GM18502 (cell line): ENCODE measurements at regions not wholly inside any gene's neighbourhood (a gene's known extent, or its start where the extent isn't known, plus 50 kb on each side); places are given as distances from the start of the nearest gene placed in this dataset.

Source experiments
- ATAC-seq: cut with Tn5 transposase; IDR thresholded peaks from one replicate; pipeline ENCODE4 v1.9.1; 2021; ENCODE audit warnings: mild to moderate bottlenecking; ENCODE audit not compliant: unreplicated experiment, poor library complexity

DNA sequence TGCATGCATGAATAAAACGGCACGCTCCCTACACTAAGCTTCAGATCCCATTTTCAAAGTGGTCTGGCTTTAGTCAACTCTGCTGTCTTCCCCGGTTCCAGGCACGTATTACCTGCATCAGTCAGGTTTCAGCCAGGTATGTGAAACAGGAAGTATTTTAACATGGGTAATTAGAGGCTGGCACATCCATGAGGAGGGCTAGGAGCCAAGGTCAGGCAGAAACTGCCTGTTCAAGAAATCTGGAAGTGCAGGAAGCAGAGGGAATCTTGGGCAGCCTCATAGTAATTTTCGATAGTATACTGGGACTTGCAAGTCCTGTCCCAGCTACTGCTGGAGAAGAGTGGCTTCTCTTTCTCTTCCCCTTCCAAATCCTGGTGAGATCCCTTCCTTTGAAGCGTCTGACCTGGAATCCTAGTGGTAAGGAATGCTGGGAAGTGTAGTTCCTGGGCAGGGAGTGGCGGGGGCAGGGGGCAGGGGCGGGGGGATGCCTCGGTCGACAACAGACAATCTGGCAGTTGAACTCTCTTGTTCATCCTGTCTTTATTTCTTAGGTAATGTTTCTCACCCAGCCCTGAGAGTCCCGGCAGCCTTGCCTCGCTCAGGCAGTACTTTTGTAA, 403.1 kb downstream of the TLE4 start:
- ATAC-seq: no peak

DNA sequence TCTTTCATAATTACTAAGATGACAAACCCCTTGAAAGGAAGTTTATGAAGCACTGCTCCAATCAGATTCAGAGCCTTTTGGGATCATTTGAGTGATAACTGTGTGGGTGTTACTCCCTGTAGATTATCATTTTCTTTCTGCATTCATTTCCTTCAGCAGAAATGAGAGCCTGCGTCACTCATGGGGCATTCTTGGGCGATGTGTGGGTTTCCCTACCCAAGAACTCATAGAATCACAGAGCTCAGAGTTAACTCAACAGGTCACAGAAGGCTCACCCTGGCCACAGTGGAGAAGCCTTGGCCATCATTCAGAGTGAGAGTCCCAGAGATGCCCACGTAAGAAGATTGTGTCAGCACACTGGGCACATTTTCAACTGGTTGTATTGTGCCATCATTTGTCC, 401.9 kb downstream of the TLE4 start:
- no peak for ATAC-seq

DNA sequence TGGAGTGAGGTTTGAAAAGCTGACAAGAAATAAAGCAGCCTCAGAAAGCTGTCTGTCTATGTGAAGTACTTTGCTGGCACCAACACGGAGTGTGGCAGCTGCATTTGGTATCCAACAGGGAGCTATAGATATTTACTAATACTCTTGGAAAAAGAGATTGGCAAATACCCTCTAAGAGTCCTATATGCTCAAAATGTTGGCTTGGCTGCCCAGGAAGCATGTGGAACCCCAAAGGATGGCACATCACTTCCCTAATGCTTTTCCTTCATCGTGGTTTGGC, 398.3 kb downstream of the TLE4 start:
- ATAC-seq: no peak

DNA sequence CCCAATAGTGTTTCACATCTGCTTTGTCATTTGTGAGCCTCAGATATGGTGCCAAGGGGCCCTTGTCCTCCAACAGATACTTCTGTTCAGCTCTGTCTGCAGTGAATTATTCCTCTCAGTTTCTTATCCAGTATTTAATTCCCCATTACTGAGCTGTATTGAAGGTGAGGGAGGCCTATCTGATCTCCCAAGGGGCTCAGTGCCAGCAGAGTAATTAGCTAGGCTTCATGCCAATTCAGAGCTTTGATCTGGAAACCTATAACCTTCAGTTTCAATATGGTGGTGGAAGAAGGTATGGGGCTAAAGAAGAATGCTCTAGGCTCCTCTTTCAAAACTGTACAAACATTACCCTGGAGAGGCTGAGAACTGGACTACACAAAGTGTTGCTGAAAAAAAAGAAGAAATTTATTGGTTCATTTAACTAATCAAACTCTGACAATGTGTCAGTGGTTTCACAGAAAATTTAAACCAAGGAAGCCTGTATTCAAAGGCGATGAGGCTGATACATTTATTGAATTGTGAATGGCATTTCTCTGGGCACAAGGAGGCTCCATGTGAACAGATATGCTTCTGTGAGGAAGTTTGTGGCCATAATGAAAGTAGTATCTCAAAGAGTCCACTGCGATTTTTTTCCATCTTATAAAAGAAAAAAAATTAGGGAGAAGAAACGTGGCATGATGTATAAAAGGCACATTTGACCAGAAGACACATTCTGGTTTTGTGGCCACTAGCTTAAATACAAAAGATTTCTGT, 397.8 kb downstream of the TLE4 start:
- ATAC-seq: no peak

DNA sequence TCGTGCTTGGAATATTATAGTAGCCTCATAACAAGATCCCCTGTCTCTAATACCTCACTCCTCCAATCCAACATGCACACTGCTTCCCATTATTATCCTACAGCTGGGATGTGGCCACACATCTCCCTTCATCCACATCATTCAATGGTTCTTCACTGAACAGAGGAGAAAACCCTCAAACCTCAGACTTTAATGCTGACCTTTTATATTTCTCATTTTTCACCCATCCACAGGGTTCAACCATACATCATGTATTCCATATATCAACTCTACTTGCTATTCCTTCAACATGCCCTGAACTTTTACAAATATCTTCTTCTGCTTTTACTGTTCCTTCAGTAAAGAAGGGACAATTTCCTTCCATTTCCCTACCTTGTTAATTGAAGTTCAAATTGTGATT, 396.8 kb downstream of the TLE4 start:
- no peak for ATAC-seq

DNA sequence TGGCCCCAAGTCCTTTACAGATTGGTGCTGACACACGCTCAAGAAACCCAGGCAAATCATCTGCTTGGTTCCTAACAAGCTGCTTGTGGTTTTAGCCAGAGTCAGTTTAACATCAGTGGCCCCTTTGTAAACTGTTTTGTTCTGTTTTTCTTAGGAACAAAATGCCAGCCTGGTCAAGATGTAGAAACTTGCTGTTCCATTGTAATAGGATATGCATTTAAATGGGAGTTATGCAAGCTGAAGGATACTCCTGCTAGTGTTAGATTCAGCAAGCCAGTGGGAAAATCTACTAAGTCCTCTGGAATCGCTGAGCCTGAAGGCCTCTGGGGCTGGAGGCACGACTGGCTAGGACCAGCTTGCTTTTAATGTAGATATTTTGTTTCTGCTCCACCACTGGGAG, 391.1 kb downstream of the TLE4 start:
- ATAC-seq: no peak

DNA sequence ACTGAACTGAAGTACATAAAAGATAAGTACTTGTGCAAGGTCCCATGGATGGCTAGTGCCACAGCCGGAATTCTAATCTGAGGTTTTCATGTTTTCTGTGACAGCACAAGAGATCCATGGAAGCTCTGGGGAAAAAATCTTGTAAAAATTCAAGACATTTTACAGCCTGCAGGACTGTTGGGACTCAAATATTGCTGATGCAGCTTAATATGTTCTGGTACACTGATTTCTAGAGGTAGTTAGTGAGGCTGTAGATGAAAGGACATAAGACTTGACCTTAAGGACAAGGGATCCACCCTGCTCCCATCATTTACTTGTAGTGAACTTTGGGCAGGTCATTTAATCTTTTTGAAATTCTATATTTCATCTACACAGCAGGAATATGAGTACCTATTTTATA, 390.4 kb downstream of the TLE4 start:
- ATAC-seq: no peak

DNA sequence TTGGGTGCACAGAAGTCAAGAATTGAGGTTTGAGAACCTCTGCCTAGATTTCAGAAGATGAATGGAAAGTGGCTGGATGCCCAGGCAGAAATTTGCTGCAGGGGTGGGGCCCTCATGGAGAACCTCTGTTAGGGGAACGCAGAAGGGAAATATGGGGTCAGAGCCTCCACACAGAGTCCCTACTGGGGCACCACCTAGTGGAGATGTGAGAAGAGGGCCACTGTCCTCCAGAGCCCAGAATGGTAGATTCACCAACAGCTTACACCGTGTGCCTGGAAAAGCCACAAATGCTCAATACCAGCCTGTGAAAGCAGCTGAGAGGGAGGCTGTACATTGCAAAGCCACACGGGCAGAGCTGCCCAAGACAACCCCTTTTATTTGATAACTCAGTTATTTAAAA, 383.5 kb downstream of the TLE4 start:
- ATAC-seq: no peak

DNA sequence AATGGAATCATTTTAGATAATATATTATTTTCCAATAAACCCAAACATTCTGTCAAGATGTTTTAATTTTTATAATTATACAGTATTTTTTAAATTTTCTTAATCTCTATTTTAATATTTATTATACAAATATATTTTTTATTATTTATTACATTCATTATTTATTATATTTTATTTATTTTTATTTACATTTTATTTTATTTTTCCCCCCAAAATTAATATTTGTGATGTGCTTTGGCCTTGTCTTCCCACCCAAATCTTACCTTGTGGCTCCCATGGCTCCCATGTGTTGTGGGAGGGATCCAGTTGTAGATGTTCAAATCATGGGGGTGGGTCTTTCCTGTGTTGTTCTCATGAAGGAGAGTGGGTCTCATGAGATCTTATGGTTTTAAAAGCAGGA, 382.1 kb downstream of the TLE4 start:
- ATAC-seq: no peak

DNA sequence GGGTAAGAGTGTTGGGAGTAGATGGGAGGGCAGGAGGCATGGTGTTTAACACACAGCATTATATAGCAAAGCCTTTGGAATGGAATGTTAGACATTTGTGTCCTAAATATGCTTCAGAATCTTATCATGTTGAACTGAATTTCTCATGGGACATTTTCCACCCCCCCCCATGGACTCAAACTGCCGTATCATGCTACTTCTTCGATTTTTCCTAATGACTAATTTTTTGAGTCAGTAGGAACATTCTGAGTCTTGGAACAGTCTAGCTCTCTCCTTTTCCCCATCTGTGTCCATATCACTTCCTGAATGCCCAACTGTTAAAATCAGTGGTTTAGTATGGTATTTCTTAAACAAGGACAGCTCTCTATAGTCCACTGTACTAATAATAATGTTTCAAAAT, 380.6 kb downstream of the TLE4 start:
- ATAC-seq: no peak

DNA sequence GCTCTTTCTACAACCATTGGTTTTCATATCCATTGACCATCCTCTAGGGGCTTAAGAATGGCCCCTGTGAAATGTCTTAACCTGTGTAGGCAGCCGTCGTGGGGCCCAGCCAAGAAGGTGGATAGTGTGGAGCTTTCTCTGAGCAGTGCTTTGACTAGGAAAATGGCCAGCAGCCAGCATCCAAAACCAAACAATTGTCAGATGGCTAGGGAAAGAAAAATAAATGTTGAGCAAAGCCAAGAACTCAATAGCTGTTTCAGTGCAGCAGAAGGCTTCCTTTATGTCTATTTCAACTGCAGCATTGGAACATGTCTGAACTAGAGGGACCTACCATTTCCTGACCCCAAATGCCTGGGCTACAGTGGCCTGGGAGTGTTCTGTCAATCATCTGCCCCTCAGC, 374.9 kb downstream of the TLE4 start:
- no peak for ATAC-seq

DNA sequence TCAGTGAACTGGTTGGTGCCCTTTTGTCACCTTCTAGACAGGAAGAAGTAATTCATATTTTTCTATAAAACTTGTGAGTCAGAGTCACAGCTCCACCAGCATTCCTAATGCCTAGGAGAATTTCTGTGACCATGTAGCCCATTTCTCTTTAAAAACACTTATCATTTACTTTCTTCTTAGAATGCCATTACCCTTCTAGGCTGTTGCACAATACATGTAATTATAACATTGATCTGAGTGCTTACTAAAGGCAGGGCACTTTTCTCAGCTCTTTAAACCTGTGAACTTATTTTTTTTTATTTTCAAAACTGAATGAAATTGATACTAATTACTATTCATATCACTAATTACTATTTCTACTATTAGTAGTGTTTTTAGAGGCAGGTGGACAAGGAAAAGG, 373.7 kb downstream of the TLE4 start:
- ATAC-seq: no peak

DNA sequence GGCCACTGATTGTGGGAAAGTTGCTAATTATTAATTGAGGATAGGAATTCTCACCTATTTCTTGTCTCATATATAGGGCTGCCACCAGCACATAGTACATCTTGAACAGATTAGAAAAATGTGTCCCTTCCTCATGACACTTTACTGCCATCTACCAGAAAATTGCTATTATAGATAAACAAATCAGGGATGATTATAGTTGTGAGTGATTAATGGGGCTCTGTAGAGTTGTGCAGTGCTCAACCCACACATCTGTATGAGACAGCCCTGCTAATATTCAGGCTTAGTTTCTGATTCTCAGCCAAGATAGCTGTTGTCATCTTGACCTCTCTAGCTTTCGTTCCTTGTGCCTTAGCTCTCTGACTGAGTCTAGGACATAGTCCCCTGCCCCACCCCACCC, 373.3 kb downstream of the TLE4 start:
- no peak for ATAC-seq

DNA sequence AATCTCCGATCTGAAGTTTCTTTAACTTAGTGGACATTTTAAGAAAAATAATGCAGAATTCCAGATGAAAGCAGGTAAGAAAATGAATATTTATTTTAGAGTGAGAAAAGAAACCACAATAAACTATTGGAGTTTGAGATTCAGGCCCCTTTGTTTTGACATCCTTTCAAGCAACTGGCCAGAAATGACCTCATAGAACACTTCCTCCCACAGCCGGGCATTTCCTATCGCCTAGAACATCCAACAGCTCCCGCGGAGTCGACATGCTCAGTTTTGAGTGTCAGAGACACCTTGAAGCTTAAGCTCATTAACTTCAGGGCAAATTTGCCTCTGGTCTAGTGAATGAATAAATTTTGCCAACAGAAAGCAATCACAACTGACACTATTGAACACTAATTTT, 369.2 kb downstream of the TLE4 start:
- no peak for ATAC-seq

DNA sequence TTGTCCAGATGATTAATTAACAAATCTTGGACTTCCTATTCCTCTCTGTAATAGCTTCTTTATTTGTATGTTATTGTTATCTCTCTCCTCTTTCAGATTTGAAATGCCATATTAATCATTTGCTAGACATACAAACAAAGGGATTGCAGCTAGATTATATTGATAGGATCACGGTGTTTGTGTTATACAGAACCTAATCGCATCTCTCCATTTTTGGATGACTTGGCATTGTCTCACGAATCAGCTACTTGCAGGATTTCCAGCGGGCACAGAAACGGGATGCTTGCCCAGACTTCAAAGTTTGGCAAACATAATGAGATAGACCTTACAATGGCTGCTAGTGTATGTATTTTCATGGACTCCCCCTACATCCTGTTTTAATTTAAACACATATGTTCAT, 368.1 kb downstream of the TLE4 start:
- ATAC-seq: no peak

DNA sequence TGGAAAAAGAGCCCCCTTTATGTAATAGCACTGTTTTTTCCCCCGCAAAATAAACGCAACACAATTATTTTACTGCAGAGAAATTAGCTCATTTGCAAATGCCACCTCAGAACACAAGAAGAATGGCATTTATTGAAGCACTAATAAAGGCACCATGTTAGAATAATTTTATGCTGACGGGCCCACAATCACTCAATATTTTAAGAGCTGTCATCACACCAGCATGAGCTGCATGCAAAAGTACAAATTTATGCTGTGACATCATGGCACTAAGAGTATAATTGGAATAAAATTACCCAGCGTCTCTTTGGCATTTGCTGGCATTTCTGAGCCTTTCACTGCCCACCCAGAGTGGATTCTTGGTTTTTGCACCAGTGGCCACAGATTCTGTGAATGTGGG, 364.6 kb downstream of the TLE4 start:
- ATAC-seq: no peak

DNA sequence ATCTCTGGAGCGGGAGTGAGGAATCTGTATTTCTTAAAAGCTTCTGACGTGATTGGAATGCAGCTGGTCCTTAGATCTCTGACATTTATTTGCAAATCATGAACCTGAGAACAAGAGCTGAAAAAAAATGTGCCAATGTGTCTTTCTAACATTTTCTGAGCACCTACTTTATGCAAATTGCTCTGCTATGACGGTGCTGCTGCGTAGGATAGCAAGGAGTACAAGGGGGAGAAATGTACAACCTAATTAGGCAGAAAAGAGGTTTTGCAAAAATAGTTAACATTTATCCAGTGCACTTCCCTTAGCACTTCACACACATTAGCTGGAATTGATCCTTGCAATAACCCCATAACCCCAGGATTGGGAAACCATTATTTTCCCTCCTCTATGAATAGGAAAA, 357.5 kb downstream of the TLE4 start:
- no peak for ATAC-seq

DNA sequence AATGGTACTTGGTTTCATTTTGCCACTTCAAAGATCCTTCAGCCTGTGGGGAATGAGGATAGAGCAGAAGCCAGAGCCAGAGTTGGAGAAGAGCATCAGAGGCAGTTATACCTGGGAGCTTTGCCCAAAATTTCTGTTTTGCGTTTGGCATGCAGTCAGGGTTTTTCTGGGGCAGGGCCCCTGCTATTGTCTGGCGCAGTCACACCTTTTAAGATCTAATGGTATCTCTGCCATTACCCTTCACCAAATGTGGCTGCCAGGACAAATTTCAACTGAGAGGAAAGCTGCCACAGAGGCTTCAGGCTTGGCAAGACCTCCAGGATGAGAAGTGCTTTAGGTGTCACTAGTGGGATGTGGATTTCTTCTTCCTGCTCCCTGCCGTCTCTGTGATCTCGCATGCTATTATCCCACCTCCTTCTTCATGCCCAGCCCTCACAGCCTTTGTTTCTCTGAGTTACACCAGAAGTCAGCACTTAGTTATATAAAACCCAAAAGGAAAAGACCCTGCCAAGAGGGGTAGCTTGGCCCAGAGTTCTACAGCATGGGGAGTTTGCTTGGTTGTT, 357.0 kb downstream of the TLE4 start:
- no peak for ATAC-seq

DNA sequence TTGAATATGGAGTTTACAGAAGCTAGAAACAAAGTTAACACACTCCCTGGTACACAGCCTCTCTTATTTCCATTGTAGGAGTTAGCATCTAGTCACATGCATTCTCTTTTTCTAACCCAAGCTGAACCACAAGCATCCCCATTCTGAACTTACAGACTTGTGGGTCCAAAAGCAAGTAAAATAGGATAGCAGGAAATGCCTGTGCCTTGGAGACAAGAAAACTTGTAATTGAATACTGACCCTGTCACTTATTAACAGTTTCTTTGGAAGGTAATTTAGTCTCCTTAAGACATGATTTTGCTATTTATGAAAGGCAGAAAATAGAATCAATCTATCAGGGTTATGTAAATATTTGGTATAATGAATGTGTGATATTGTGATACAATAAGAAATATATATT, 353.6 kb downstream of the TLE4 start:
- no peak for ATAC-seq

DNA sequence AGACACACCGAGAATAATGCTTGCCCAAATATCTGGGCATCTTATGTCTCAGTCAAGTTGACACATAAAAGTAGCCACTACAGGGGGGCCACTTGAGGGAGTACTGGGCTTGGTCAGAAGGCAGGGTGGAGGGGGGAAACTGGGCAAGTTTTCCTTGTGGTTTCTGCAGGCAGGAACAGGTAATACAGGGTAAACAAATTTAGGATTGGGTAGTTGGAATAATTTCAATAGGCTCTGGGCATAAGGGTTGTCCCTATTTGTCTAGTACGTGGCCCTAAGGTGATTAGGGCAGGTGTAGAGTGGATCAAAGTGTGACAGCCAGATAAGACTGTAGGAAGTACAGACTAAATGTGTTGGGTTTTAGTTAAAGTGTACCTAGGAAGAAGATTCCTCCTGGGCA, 353.1 kb downstream of the TLE4 start:
- ATAC-seq: no peak

DNA sequence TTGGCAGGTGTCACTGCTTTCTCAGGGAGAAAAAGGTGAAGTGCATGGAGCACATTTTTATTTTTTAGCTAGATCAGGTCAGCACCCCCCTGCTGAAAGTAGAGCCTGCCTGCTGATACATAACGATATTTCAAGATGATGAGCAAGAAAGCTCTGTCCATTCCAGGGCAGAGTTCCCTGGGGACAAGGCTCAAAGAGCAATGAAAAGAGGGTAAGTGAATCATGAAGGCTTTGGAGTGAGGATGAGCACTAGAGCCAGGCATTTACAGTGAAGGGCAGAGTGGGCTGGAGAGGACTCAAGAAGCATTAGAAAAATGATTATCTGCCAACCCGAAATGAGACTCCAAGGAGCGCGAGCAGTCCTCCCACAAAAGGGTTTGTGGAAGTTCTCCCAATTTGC, 345.7 kb downstream of the TLE4 start:
- ATAC-seq: no peak

DNA sequence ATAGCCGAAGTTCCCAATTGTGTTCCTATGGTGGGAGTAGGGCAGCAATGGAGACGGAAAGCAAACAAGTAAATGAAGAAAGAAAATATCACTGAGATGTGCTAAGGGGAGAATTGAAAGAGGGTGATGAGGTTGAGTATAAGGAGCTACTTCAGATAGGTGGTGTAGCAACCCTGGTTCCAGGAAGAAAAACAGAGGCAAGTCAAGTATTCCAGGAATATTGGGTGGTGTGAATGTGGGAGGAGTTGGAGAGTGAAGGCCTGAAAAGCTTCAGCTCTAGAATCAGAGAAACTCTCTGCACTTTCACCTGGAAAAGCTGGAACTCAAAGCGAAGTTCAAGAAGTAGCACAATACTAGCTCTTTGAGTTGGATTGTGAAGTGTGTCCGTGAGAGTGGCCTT, 342.1 kb downstream of the TLE4 start:
- no peak for ATAC-seq
